Astrocyte (in vitro differentiated cells and primary cell): ENCODE measurements at regions not wholly inside any gene's neighbourhood (a gene's known extent, or its start where the extent isn't known, plus 50 kb on each side); places are given as distances from the start of the nearest gene placed in this dataset.
A peak's percentile ranks its signal among the peaks of the same experiment; 100 is the strongest.

Source experiments
- DNase-seq: peaks from one replicate; pipeline ENCODE4 v3.0.0-alpha.2; 2010; ENCODE audit warnings: low read depth
- FAIRE-seq: peaks from 2 replicates; lab custom pipeline; 2011; peaks lifted over from hg19 to GRCh38; lab: Jason Lieb, UNC
- H2AFZ ChIP-seq: 2 replicates; pipeline ENCODE4 v1.6.0; 2012; ENCODE audit warnings: low read depth, low read length, inconsistent platforms
- H3K27ac ChIP-seq: 2 replicates; pipeline ENCODE4 v1.5.1; 2011; ENCODE audit warnings: low read depth, low read length, inconsistent platforms
- H3K27me3 ChIP-seq: 2 replicates; pipeline ENCODE4 v1.6.0; 2011; ENCODE audit warnings: low read length, inconsistent platforms; ENCODE audit not compliant: insufficient read depth
- H3K36me3 ChIP-seq: 2 replicates; pipeline ENCODE4 v1.5.1; 2011; ENCODE audit warnings: low read length, inconsistent platforms; ENCODE audit not compliant: insufficient read depth
- H3K4me1 ChIP-seq: 2 replicates; pipeline ENCODE4 v1.5.1; 2011; ENCODE audit warnings: low read length, inconsistent platforms; ENCODE audit not compliant: insufficient read depth
- H3K4me2 ChIP-seq: 2 replicates; pipeline ENCODE4 v1.6.0; 2012; ENCODE audit warnings: low read length, inconsistent platforms
- H3K4me3 ChIP-seq: 2 replicates; pipeline ENCODE4 v1.5.1; 2011; ENCODE audit warnings: low read depth, mild to moderate bottlenecking, low read length, inconsistent platforms; ENCODE audit not compliant: insufficient read depth
- H3K79me2 ChIP-seq: 2 replicates; pipeline ENCODE4 v1.6.0; 2012; ENCODE audit warnings: mild to moderate bottlenecking, low read length, inconsistent platforms; ENCODE audit not compliant: insufficient read depth
- H3K9ac ChIP-seq: 2 replicates; pipeline ENCODE4 v1.6.0; 2012; ENCODE audit warnings: mild to moderate bottlenecking, low read length, inconsistent platforms
- H3K9me3 ChIP-seq: 2 replicates; pipeline ENCODE4 v1.5.1; 2012; ENCODE audit warnings: low read depth, mild to moderate bottlenecking, low read length, inconsistent platforms; ENCODE audit not compliant: insufficient read depth
- H4K20me1 ChIP-seq: 2 replicates; pipeline ENCODE4 v1.6.0; 2012; ENCODE audit warnings: low read length, inconsistent platforms; ENCODE audit not compliant: insufficient read depth
- H3K27ac Mint-ChIP-seq: one replicate; pipeline ENCODE4 v1.8.0; 2021; ENCODE audit warnings: mild to moderate bottlenecking, mixed read lengths; ENCODE audit not compliant: unreplicated experiment
- H3K27me3 Mint-ChIP-seq: one replicate; pipeline ENCODE4 v1.8.0; 2021; ENCODE audit warnings: low read depth, mixed read lengths; ENCODE audit not compliant: unreplicated experiment
- H3K36me3 Mint-ChIP-seq: one replicate; pipeline ENCODE4 v1.8.0; 2021; ENCODE audit warnings: low read depth, mixed read lengths; ENCODE audit not compliant: unreplicated experiment
- H3K4me1 Mint-ChIP-seq: one replicate; pipeline ENCODE4 v1.8.0; 2021; ENCODE audit warnings: low read depth, mixed read lengths; ENCODE audit not compliant: unreplicated experiment
- H3K4me3 Mint-ChIP-seq: one replicate; pipeline ENCODE4 v1.8.0; 2021; ENCODE audit warnings: mild to moderate bottlenecking, moderate library complexity, mixed read lengths; ENCODE audit not compliant: unreplicated experiment
- H3K9me3 Mint-ChIP-seq: one replicate; pipeline ENCODE4 v1.8.0; 2021; ENCODE audit warnings: mild to moderate bottlenecking, mixed read lengths; ENCODE audit not compliant: unreplicated experiment
- CTCF ChIP-seq: IDR thresholded peaks from 2 replicates; pipeline ENCODE4 v1.5.1; 2011; ENCODE audit warnings: low read depth, mild to moderate bottlenecking, inconsistent platforms, low read length, moderate library complexity; ENCODE audit not compliant: insufficient read depth
- EZH2 ChIP-seq: IDR thresholded peaks from 2 replicates; pipeline ENCODE4 v1.6.1; 2012; ENCODE audit warnings: mild to moderate bottlenecking, low read length, inconsistent platforms; ENCODE audit not compliant: insufficient read depth

DNA sequence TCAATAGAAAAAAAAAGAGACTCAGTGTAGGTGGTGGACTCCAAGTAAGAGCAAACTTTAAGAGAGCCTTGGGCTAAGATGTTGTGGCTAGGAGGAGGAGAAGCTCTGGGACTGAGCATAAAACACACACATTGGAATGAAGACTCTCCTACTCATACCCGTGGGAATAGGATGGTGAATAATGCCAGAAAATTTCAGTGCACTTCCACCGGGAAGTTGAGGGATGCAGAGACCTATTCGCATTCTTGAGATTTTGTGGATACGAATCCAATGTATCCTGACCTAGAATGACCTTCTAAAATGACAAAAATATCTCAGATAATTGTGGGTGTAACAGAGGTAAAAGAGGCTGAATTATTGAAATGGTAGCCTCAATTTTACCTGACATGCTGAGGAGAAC is 388.7 kb upstream of the SGO1 start:
- Histone ChIP-seq H4K20me1 (no peaks in the 10 kb centered on the region), H3K27me3 (no peaks in the 10 kb centered on the region), H2AFZ (peak overlapping the region; percentile 22), H3K4me1 (peaks cover 23% of the 10 kb centered on the region), H3K9me3 (no peaks in the 10 kb centered on the region), H3K36me3 (no peaks in the 10 kb centered on the region), H3K9ac (peak overlapping the region; percentile 70), H3K4me3 (peak overlapping the region; percentile 27), H3K27ac (peak overlapping the region; percentile 93), H3K79me2 (no peaks in the 10 kb centered on the region), H3K4me2 (peak overlapping the region; percentile 77)
- no peaks in the 10 kb centered on the region for H3K36me3 Mint-ChIP-seq
- TF ChIP-seq CTCF, result no peak
- TF ChIP-seq EZH2, result no peak
- H3K27me3 Mint-ChIP-seq, result no peaks in the 10 kb centered on the region
- DNase-seq, result peak; percentile 94
- H3K4me3 Mint-ChIP-seq, result no peak overlapping the region
- peaks cover 48% of the 10 kb centered on the region for H3K4me1 Mint-ChIP-seq
- FAIRE-seq, result peak; percentile 87
- H3K27ac Mint-ChIP-seq, result peak overlapping the region; percentile 96
- H3K9me3 Mint-ChIP-seq, result no peaks in the 10 kb centered on the region

DNA sequence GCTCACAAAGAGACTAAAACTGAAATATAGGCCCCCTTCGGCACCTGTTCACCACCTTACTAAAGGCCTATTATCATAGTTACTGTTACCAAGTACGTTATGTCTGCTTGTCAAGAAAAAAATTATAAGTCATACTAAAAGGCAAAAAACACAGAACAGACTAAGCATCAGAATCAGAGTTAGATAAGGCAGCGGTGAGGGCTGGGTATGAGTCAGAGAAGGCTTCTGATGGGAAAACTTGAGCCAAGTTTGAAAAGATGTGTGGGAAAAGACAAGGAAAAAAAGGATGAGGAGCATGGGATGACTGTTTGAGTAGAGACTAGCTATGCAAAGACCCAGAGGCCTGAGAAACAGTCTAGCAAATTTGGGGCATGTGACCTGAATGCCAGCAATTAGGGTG is 387.2 kb upstream of the SGO1 start:
- H3K27me3 Mint-ChIP-seq, result no peaks in the 10 kb centered on the region
- no peaks in the 10 kb centered on the region for H3K9me3 ChIP-seq

More for the DNA sequence above, 387.2 kb upstream of the SGO1 start:
- Histone ChIP-seq H3K27ac (peak overlapping the region; percentile 93), H3K4me1 (peaks cover 23% of the 10 kb centered on the region), H3K79me2 (no peaks in the 10 kb centered on the region), H3K9ac (peak overlapping the region; percentile 70), H3K4me3 (no peak overlapping the region), H3K27me3 (no peaks in the 10 kb centered on the region), H4K20me1 (no peaks in the 10 kb centered on the region), H3K4me2 (no peak overlapping the region), H2AFZ (no peak overlapping the region), H3K36me3 (no peaks in the 10 kb centered on the region)
- TF ChIP-seq EZH2, result no peak
- no peak for TF ChIP-seq CTCF
- Mint-ChIP-seq H3K4me1 (peaks cover 48% of the 10 kb centered on the region), H3K27ac (peak overlapping the region; percentile 96), H3K4me3 (no peak overlapping the region), H3K36me3 (no peaks in the 10 kb centered on the region), H3K9me3 (no peaks in the 10 kb centered on the region)
- FAIRE-seq (peak; percentile 20), DNase-seq (peak; percentile 92)
